GM12874 (cell line): ENCODE measurements at regions not wholly inside any gene's neighbourhood (a gene's known extent, or its start where the extent isn't known, plus 50 kb on each side); places are given as distances from the start of the nearest gene placed in this dataset.

Experiments used
- CTCF ChIP-seq: IDR thresholded peaks from 2 replicates; pipeline ENCODE4 v1.5.1; 2011; ENCODE audit warnings: low read depth, mild to moderate bottlenecking, control low read depth, low read length, moderate library complexity; ENCODE audit not compliant: insufficient read depth

- no peak for TF ChIP-seq CTCF
These were observed 535.2 kb downstream of the IRX1 start for GRCh38 chr5:4130819-4131218.

GRCh38 chr5:4137781-4138180 is 542.1 kb downstream of the IRX1 start:
- no peak for TF ChIP-seq CTCF

GRCh38 chr5:4142842-4143241 is 547.2 kb downstream of the IRX1 start:
- TF ChIP-seq CTCF = no peak

GRCh38 chr5:4144411-4145007 is 548.9 kb downstream of the IRX1 start:
- no peak for TF ChIP-seq CTCF

- no peak for TF ChIP-seq CTCF
These were observed 549.9 kb downstream of the IRX1 start for GRCh38 chr5:4145511-4145910.

- TF ChIP-seq CTCF = no peak
These were observed 552.4 kb downstream of the IRX1 start for GRCh38 chr5:4148009-4148408.

- no peak for TF ChIP-seq CTCF
These were observed 554.4 kb downstream of the IRX1 start for GRCh38 chr5:4150067-4150466.
